ENCODE measurements at regions not wholly inside any gene's neighbourhood (a gene's known extent, or its start where the extent isn't known, plus 50 kb on each side); places are given as distances from the start of the nearest gene placed in this dataset.

DNA sequence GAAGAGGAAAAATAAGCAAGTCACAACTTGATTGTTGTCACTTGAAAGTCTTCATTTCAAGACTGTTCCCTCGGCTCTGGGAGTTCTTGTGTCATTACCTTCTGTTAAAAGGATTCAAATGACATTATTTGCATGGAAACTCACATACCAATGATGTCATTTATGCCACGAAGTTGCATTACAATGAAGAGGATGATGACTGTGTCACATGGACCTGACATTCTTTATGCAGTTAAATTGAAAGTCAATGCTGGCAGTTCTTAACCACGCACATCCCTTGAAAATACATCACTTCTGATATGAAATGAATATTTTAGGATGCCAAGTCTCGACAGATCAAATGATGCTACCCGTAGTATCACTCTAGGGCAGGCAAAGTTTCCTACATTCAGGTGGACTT lies 1069.5 kb downstream of the VRK1 start:
- no peak for DNase-seq (ENCODE audit: low read depth)

DNA sequence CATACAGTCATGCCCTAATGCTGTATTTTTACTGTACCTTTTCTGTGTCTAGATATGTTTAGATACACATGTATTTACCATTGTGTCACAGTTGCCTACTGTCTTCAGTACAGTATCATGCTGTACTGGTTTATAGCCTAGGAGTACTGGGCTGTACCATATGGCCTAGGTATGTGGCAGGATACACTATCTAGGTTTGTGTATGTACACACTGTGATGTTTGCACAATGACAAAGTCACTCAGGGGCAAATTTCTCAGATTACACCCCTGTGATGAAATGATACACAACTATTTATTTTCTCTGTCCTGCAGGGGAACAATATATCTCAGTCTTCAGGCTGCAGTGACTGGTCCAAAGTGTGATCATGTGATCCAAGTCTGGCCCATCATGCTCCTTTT lies 1076.1 kb downstream of the VRK1 start:
- DNase-seq (ENCODE audit: low read depth), result no peak

DNA sequence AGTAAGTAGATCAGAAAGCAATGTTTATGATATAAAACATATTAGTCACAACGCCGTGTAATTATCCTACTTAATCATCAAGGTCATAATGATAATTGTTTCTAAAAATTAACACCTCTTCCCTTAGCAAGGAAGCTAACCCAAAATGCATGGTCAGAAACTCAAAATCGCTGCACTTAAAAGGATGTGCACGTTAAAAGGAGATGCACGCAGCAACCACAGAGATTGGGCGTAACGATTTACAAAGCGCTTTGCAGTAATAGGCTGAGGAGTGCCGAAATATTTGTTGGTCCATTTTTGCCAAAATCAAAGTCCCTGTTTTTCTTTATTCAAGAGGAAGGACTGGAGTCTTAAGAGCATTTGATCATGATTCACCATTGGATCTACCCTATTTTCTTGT lies 1077.2 kb downstream of the VRK1 start:
- DNase-seq (ENCODE audit: low read depth), result no peak

DNA sequence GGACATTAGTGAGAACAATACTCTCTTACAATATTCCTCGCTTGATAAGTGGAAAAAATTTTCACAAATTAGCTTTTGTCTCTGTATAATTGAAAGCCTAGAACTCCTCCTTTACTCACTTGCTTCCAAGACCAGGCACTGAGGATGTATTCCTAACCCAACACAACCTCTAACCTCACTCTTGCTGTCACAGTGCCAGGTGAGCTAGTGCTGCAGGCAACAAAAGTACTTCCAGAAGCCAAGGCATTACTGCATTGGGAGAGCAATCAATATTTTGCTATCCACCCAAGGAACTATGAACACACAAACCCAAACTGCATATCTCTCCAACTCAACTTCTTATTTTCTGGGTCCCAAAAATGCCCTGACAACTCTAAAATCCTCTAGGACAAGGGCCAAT lies 1081.0 kb downstream of the VRK1 start:
- no peak for DNase-seq (ENCODE audit: low read depth)

DNA sequence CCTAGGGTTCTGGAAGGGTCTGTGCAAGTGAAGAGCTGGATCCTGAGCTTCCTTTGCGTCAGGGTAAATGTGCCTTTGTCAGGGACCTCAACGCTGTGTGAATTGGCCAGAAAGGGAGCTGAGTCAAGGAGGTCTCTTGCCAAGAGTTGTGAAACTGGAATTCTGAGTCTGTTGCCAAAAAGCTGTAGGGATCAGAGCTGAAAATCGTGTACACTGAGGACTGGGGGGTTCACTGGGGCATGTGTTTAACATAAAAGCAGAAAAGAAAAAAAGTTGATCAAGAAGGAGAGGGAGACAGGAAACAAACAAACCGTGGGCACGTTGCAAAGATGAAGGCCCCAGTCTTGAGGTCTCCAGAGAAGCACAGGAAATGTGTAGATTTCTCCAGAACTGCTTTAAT lies 1081.5 kb downstream of the VRK1 start:
- no peak for DNase-seq (ENCODE audit: low read depth)

- DNase-seq (ENCODE audit: low read depth), result no peak
These were observed 1090.5 kb downstream of the VRK1 start for GRCh38 chr14:97887690-97888089.

GRCh38 chr14:97888331-97888730 lies 1091.1 kb downstream of the VRK1 start:
- DNase-seq (ENCODE audit: low read depth), result no peak

GRCh38 chr14:97891515-97891914 lies 1094.3 kb downstream of the VRK1 start:
- no peak for DNase-seq (ENCODE audit: low read depth)

DNA sequence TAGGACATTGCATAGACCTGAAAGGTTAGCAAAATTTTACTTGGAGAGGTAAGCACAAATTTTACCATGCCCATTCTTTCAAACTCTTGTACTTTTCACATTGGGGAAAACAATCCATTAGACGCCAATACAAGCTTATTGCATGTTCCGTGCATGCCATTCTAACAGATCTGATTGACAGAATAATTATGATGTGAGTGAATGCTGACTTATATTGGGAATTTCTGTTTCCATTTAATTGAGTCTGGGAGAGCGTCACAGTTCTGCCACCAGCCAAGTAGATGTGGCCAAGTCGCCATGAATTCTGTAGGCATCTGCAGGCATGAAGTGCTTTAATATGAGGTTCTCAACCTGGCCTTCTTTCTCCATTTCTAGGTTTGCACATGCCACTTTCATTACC lies 1097.4 kb downstream of the VRK1 start:
- DNase-seq (ENCODE audit: low read depth), result no peak

DNA sequence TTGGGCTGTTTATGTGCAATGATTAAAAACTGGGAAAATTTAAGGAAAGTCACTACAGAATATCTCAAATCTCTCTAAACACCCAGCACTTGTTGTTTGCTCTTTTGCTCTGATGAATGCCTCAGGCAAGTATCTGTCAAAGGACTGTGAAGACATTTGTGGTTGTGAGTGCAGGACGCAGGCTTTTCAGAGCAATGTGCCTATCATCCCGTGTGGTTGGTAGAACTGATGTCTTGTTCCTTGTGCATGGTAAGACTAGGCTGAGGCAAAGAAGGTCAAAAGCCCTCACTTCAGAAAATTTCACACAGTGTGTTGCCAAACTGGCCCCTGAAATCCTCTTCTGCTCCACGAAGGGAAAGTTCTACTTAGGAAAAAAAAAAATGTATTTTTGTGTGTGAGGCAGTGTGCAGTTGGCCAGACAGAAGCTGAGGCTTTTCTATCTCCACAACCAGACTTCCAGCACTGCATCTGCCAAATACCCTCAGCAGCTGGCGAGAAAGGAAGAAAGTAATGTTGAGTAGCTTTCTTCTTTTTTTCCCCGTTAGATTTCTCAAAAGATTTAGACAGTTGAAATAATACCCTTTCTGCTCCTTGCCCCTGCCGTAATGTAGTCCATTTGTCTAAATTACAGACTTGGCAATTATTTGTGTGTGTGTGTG lies 1103.1 kb downstream of the VRK1 start:
- DNase-seq (ENCODE audit: low read depth), result no peak

GRCh38 chr14:97902630-97903029 lies 1105.4 kb downstream of the VRK1 start:
- no peak for DNase-seq (ENCODE audit: low read depth)

GRCh38 chr14:97903821-97904220 lies 1106.6 kb downstream of the VRK1 start:
- no peak for DNase-seq (ENCODE audit: low read depth)

- no peak for DNase-seq (ENCODE audit: low read depth)
These were observed 1115.0 kb downstream of the VRK1 start for GRCh38 chr14:97912217-97912616.

GRCh38 chr14:97916100-97916499 lies 1118.9 kb downstream of the VRK1 start:
- DNase-seq (ENCODE audit: low read depth), result no peak

GRCh38 chr14:97916669-97917568 lies 1119.7 kb downstream of the VRK1 start:
- DNase-seq (ENCODE audit: low read depth), result no peak

GRCh38 chr14:97920201-97920600 lies 1123.0 kb downstream of the VRK1 start:
- no peak for DNase-seq (ENCODE audit: low read depth)

DNA sequence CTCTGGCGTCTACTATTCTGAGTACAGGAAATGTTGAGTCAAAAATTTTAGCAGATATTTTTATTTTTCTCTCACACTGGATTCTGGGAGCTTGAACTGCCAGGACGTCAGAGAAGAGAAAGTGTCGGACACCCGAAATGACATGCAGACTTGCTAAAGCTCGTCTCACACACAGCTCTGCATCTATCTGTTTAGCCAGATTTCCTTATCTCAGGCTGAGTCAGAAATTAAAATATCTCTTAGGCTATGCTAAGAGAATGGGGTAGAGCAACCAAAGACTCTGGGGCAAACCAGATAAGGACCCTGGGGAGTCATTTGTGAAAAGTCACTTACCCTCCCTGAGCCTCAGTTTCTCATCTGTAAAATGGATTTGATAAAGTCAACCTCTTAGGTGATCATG lies 1124.1 kb downstream of the VRK1 start:
- DNase-seq (ENCODE audit: low read depth), result no peak

- DNase-seq (ENCODE audit: low read depth), result no peak
These were observed 1127.9 kb downstream of the VRK1 start for GRCh38 chr14:97924922-97925613.

DNA sequence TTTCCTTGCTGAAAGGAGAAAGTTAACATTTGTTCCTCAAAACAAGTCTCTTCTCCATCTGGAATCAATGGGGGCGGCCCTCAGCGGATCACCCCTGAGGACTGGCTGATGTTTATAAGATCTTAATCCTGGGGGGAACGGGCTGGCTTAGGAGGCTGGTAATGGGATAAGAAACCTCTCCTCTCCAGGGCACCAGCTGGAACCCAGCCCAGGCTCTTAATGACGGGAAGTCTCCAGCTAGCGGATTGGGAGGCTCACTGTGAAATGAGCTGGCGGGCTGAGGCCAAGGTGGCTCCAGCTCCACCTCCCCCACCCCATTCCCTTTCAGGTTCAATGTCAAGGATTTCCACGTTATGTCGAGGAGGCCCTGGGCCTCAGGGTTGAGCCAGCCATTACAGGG lies 1133.0 kb downstream of the VRK1 start:
- DNase-seq (ENCODE audit: low read depth), result no peak

- no peak for DNase-seq (ENCODE audit: low read depth)
These were observed 1134.1 kb downstream of the VRK1 start for GRCh38 chr14:97931273-97931672.

- no peak for DNase-seq (ENCODE audit: low read depth)
These were observed 1145.7 kb downstream of the VRK1 start for GRCh38 chr14:97942921-97943320.

GRCh38 chr14:97943619-97944018 lies 1146.4 kb downstream of the VRK1 start:
- DNase-seq (ENCODE audit: low read depth), result no peak

GRCh38 chr14:97944380-97944779 lies 1147.2 kb downstream of the VRK1 start:
- no peak for DNase-seq (ENCODE audit: low read depth)
